Neural crest cell (in vitro differentiated cells): ENCODE measurements at regions not wholly inside any gene's neighbourhood (a gene's known extent, or its start where the extent isn't known, plus 50 kb on each side); places are given as distances from the start of the nearest gene placed in this dataset.
"Not testable (repeated sequence)": the region's sequence is repeated elsewhere in the genome, so short reads cannot be mapped to it uniquely, and the experiment has no call there.

Experiments used
- DNase-seq: peaks from one replicate; pipeline ENCODE4 v3.0.0; 2021; ENCODE audit warnings: low read depth, mixed read lengths, low spot score
- H3K27ac Mint-ChIP-seq: one replicate; pipeline ENCODE4 v1.8.0; 2021; ENCODE audit warnings: mild to moderate bottlenecking, mixed read lengths; ENCODE audit not compliant: unreplicated experiment
- H3K27me3 Mint-ChIP-seq: 2 replicates; pipeline ENCODE4 v1.8.0; 2021; ENCODE audit warnings: low read depth, mild to moderate bottlenecking, mixed read lengths
- H3K36me3 Mint-ChIP-seq: 2 replicates; pipeline ENCODE4 v1.8.0; 2021; ENCODE audit warnings: low read depth, mild to moderate bottlenecking, mixed read lengths
- H3K4me1 Mint-ChIP-seq: 2 replicates; pipeline ENCODE4 v1.8.0; 2021; ENCODE audit warnings: mixed read lengths
- H3K4me3 Mint-ChIP-seq: one replicate; pipeline ENCODE4 v1.8.0; 2021; ENCODE audit warnings: mild to moderate bottlenecking, mixed read lengths
- H3K9me3 Mint-ChIP-seq: 2 replicates; pipeline ENCODE4 v1.8.0; 2021; ENCODE audit warnings: mixed read lengths
- TF ChIP-seq, protein P1 (sequence below): fragments of 200-600 bp; sonication (generic); conservative IDR thresholded peaks from 2 replicates; pipeline ENCODE4 v1.5.0; 2021; ENCODE audit warnings: antibody characterized with exemption, mild to moderate bottlenecking

GRCh38 chr13:69264362-69265334 is 843.0 kb upstream of the ATXN8OS start:
- no peak overlapping the region for H3K27ac Mint-ChIP-seq
- H3K4me1 Mint-ChIP-seq, result peaks cover 6% of the 10 kb centered on the region

GRCh38 chr13:69243366-69243765 is 864.3 kb upstream of the ATXN8OS start:
- Mint-ChIP-seq H3K27me3 (no peaks in the 10 kb centered on the region), H3K36me3 (no peaks in the 10 kb centered on the region), H3K4me1 (no peaks in the 10 kb centered on the region), H3K27ac (no peak overlapping the region), H3K9me3 (no peaks in the 10 kb centered on the region), H3K4me3 (no peak overlapping the region)
- TF ChIP-seq, protein P1, sequence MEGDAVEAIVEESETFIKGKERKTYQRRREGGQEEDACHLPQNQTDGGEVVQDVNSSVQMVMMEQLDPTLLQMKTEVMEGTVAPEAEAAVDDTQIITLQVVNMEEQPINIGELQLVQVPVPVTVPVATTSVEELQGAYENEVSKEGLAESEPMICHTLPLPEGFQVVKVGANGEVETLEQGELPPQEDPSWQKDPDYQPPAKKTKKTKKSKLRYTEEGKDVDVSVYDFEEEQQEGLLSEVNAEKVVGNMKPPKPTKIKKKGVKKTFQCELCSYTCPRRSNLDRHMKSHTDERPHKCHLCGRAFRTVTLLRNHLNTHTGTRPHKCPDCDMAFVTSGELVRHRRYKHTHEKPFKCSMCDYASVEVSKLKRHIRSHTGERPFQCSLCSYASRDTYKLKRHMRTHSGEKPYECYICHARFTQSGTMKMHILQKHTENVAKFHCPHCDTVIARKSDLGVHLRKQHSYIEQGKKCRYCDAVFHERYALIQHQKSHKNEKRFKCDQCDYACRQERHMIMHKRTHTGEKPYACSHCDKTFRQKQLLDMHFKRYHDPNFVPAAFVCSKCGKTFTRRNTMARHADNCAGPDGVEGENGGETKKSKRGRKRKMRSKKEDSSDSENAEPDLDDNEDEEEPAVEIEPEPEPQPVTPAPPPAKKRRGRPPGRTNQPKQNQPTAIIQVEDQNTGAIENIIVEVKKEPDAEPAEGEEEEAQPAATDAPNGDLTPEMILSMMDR, result no peak
- no peak for DNase-seq

More at GRCh38 chr13:69264362-69265334, 843.0 kb upstream of the ATXN8OS start:
- TF ChIP-seq, protein P1, result no peak
- peaks cover 11% of the 10 kb centered on the region for H3K9me3 Mint-ChIP-seq
- peaks cover 6% of the 10 kb centered on the region for H3K36me3 Mint-ChIP-seq
- no peak overlapping the region for H3K4me3 Mint-ChIP-seq
- DNase-seq, result no peak
- no peaks in the 10 kb centered on the region for H3K27me3 Mint-ChIP-seq

- TF ChIP-seq, protein P1, result no peak
- Mint-ChIP-seq H3K27ac (no peak overlapping the region), H3K27me3 (no peaks in the 10 kb centered on the region), H3K4me3 (no peak overlapping the region), H3K4me1 (peaks cover 7% of the 10 kb centered on the region), H3K36me3 (peaks cover 5% of the 10 kb centered on the region), H3K9me3 (peaks cover 14% of the 10 kb centered on the region)
- DNase-seq, result no peak
Measured at GRCh38 chr13:69234171-69234570, 873.5 kb upstream of the ATXN8OS start.

DNA sequence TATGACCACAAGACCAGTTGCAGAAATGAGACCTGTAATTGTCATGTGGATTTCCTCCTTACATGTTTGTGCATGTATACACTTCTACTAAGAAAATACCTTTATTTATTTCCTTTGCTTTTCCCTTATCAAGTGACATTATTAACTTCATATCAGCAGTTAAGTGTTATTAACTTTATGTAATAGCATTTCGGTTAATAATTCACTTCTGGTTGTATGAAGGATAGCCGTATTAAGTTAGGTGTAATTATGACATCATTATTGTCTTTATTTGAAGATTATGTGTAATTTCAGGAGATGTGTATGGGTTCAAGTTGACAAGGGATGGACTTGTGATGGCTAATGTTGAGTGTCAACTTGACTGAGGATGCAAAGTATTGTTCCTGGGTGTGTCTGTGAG is 881.2 kb upstream of the ATXN8OS start:
- DNase-seq, result no peak
- peak overlapping the region; percentile 35 for H3K27ac Mint-ChIP-seq
- H3K36me3 Mint-ChIP-seq, result peaks cover 4% of the 10 kb centered on the region
- H3K9me3 Mint-ChIP-seq, result peaks cover 22% of the 10 kb centered on the region
- H3K27me3 Mint-ChIP-seq, result no peaks in the 10 kb centered on the region
- TF ChIP-seq, protein P1, result no peak
- H3K4me3 Mint-ChIP-seq, result no peak overlapping the region
- H3K4me1 Mint-ChIP-seq, result no peaks in the 10 kb centered on the region

GRCh38 chr13:69221633-69222498 is 885.8 kb upstream of the ATXN8OS start:
- not testable (repeated sequence) for H3K9me3 Mint-ChIP-seq, H3K27ac Mint-ChIP-seq, H3K4me3 Mint-ChIP-seq, H3K36me3 Mint-ChIP-seq, DNase-seq, H3K27me3 Mint-ChIP-seq, H3K4me1 Mint-ChIP-seq
